ENCODE measurements at regions not wholly inside any gene's neighbourhood (a gene's known extent, or its start where the extent isn't known, plus 50 kb on each side); places are given as distances from the start of the nearest gene placed in this dataset.

DNA sequence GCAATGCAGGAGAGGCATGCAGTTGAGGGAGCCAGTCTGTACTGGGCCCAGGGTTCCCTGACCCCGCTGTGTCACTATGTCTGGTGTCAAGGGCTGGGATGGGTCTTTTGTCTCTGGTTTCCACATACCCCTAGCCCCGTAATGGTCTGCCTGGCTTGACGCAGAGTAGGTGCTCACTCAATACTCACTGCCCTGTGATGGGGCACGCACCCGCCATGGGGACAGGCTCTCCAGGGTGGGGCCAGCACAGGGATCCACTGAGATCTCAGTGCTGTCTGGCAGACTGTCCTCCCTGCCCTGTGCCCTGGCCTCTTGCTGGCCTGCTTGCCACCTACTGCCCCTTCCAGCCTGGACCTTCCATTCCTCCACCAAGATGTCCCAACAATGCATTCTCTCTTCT lies 101.7 kb upstream of the CD82 start:
- no peak for TF ChIP-seq CTCF (IDR thresholded peaks at IDR 0.05)
- no peak for TF ChIP-seq POLR2A (IDR thresholded peaks at IDR 0.05)
- no peak for TF ChIP-seq POLR2AphosphoS5 (IDR thresholded peaks at IDR 0.05)
- no peak for TF ChIP-seq EP300 (IDR thresholded peaks at IDR 0.05)

Measured in stomach (tissue), 4 donors.